HCT116 (cell line): ENCODE measurements at regions not wholly inside any gene's neighbourhood (a gene's known extent, or its start where the extent isn't known, plus 50 kb on each side); places are given as distances from the start of the nearest gene placed in this dataset.

ENCODE experiments used
- ATAC-seq: fragments of 200-7000 bp; cut with Tn5 transposase; 2 replicates; pipeline ENCODE4 v1.9.1; 2020; ENCODE audit warnings: mild to moderate bottlenecking, moderate library complexity
- BruUV-seq: library from RNA; stranded (reverse); fragments of 400-500 nt; replicated peaks from 2 replicates; lab custom pipeline; 2021; lab: Mats Ljungman, UMichigan
- CTCF ChIA-PET: fragments of 300-600 bp; sonication (Branson Sonifier 250); formaldehyde crosslinking; loops from one replicate; lab custom pipeline; 2021; ENCODE audit warnings: antibody characterized with exemption; lab: Charles Lee
- POLR2A ChIA-PET: fragments of 300-600, 350-600 bp; sonication (Branson Sonifier 250); formaldehyde crosslinking; loops from one replicate; lab custom pipeline; 2021; ENCODE audit warnings: antibody characterized with exemption; lab: Charles Lee
- RAD21 ChIA-PET, 2 experiments: fragments of 300-600 bp; sonication (Branson Sonifier 250); formaldehyde crosslinking; loops; one replicate each; lab custom pipeline; 2023; ENCODE audit warnings: low total read pairs in 2 of 2; ENCODE audit not compliant: uncharacterized antibody in 2 of 2, unreplicated experiment in 2 of 2, low non-redundant PET in 1 of 2; lab: Charles Lee
- DNase-seq: peaks from one replicate; pipeline ENCODE4 v3.0.0-alpha.2; 2010; ENCODE audit warnings: low read depth, low spot score
- H2AFZ ChIP-seq: fragments of 200-600 bp; shearing (Covaris generic), sonication (generic); 2 replicates; pipeline ENCODE4 v1.6.1; 2017; ENCODE audit warnings: low read depth, mixed run types, mixed read lengths, antibody characterized with exemption, low read length; ENCODE audit not compliant: poor library complexity, severe bottlenecking
- H3K27ac ChIP-seq: 2 replicates; pipeline ENCODE4 v1.5.1; 2012; ENCODE audit warnings: low read depth, low read length
- H3K27me3 ChIP-seq: fragments of 200-600 bp; sonication (generic); 2 replicates; pipeline ENCODE4 v1.6.1; 2016; ENCODE audit warnings: mixed run types, low read length, mixed read lengths; ENCODE audit not compliant: insufficient read depth
- H3K36me3 ChIP-seq, 2 experiments: fragments of 200-500 bp in 1 of 2; fragments of 200-600 bp in 1 of 2; sonication (Bioruptor generic) in 1 of 2; sonication (generic) in 1 of 2; 2 replicates each; pipeline versions ENCODE4 v1.5.1 to v1.6.1; 2014 to 2016; ENCODE audit warnings: low read length in 2 of 2, inconsistent platforms in 1 of 2, mixed read lengths in 1 of 2, mixed run types in 1 of 2; ENCODE audit not compliant: insufficient read depth in 2 of 2, control insufficient read depth in 1 of 2
- H3K4me1 ChIP-seq, 2 experiments: fragments of 200-600 bp in 1 of 2; sonication (generic) in 1 of 2; 2 replicates each; pipeline versions ENCODE4 v1.5.1 to v1.6.1; 2012 to 2017; ENCODE audit warnings: low read length in 2 of 2, inconsistent platforms in 1 of 2, mild to moderate bottlenecking in 1 of 2, mixed read lengths in 1 of 2, mixed run types in 1 of 2, moderate library complexity in 1 of 2; ENCODE audit not compliant: insufficient read depth in 2 of 2, control insufficient read depth in 1 of 2
- H3K4me2 ChIP-seq: fragments of 200-600 bp; sonication (generic); 2 replicates; pipeline ENCODE4 v1.6.1; 2017; ENCODE audit warnings: mixed run types, low read length, mixed read lengths
- H3K4me3 ChIP-seq, 2 experiments: fragments of 200-600 bp in 1 of 2; sonication (generic) in 1 of 2; replicated peaks in 1 of 2; 2 replicates each; pipeline ENCODE4 v1.5.1; 2011 to 2016; ENCODE audit warnings: low read length in 2 of 2, control low read depth in 1 of 2, low read depth in 1 of 2, mild to moderate bottlenecking in 1 of 2, mixed read lengths in 1 of 2, mixed run types in 1 of 2
- H3K79me2 ChIP-seq: fragments of 200-600 bp; sonication (generic); 2 replicates; pipeline ENCODE4 v1.6.1; 2017; ENCODE audit warnings: mild to moderate bottlenecking, mixed run types, low read length, moderate library complexity, mixed read lengths; ENCODE audit not compliant: insufficient read depth
- H3K9ac ChIP-seq: fragments of 200-600 bp; sonication (generic); 2 replicates; pipeline ENCODE4 v1.6.1; 2016; ENCODE audit warnings: low read length, mixed read lengths
- H3K9me2 ChIP-seq: fragments of 200-600 bp; sonication (generic), shearing (Covaris generic); 2 replicates; pipeline ENCODE4 v1.6.1; 2017; ENCODE audit warnings: mixed run types, mild to moderate bottlenecking, moderate library complexity; ENCODE audit not compliant: insufficient read depth
- H3K9me3 ChIP-seq, 2 experiments: fragments of 200-500 bp in 1 of 2; fragments of 200-600 bp in 1 of 2; sonication (Bioruptor generic) in 1 of 2; sonication (generic) in 1 of 2; 2 replicates each; pipeline ENCODE4 v1.6.1; 2014 to 2017; ENCODE audit warnings: low read length in 2 of 2, mixed read lengths in 2 of 2, inconsistent platforms in 1 of 2, low read depth in 1 of 2, mild to moderate bottlenecking in 1 of 2, mixed run types in 1 of 2, moderate library complexity in 1 of 2; ENCODE audit not compliant: control insufficient read depth in 1 of 2, insufficient read depth in 1 of 2
- H4K20me1 ChIP-seq: fragments of 200-600 bp; sonication (generic), shearing (Covaris generic); 2 replicates; pipeline ENCODE4 v1.6.1; 2017; ENCODE audit warnings: mixed run types, mild to moderate bottlenecking, moderate library complexity; ENCODE audit not compliant: insufficient read depth
- CBX3 ChIP-seq: IDR thresholded peaks from 2 replicates; pipeline ENCODE4 v1.6.1; 2012; ENCODE audit warnings: low read depth
- CEBPB ChIP-seq: IDR thresholded peaks from 2 replicates; pipeline ENCODE4 v1.6.1; 2012; ENCODE audit warnings: low read depth
- EGR1 ChIP-seq: IDR thresholded peaks from 2 replicates; pipeline ENCODE4 v1.6.1; 2012; ENCODE audit warnings: low read depth
- ELF1 ChIP-seq: IDR thresholded peaks from 2 replicates; pipeline ENCODE4 v1.6.1; 2012; ENCODE audit warnings: low read depth, borderline replicate concordance
- FOSL1 ChIP-seq: IDR thresholded peaks from 2 replicates; pipeline ENCODE4 v1.6.1; 2012; ENCODE audit warnings: low read depth
- JUND ChIP-seq: IDR thresholded peaks from 2 replicates; pipeline ENCODE4 v1.6.1; 2012
- POLR2AphosphoS5 ChIP-seq: IDR thresholded peaks from 2 replicates; pipeline ENCODE4 v1.6.1; 2011; ENCODE audit warnings: mild to moderate bottlenecking, low read depth, low read length, moderate library complexity
- RAD21 ChIP-seq: IDR thresholded peaks from 2 replicates; pipeline ENCODE4 v1.6.1; 2012; ENCODE audit warnings: low read depth, mild to moderate bottlenecking
- SIN3A ChIP-seq: IDR thresholded peaks from 2 replicates; pipeline ENCODE4 v1.6.1; 2012; ENCODE audit warnings: low read depth
- SRF ChIP-seq: IDR thresholded peaks from 2 replicates; pipeline ENCODE4 v1.6.1; 2012; ENCODE audit warnings: low read depth
- TCF7L2 ChIP-seq: IDR thresholded peaks from 2 replicates; pipeline ENCODE4 v1.7.0; 2011; ENCODE audit warnings: borderline replicate concordance, inconsistent platforms; ENCODE audit not compliant: insufficient read depth, insufficient read length; ENCODE audit errors: extremely low read depth
- YY1 ChIP-seq: IDR thresholded peaks from 2 replicates; pipeline ENCODE4 v1.6.1; 2011; ENCODE audit warnings: low read length, low read depth, moderate library complexity, mild to moderate bottlenecking; ENCODE audit not compliant: insufficient replicate concordance; ENCODE audit errors: extremely low read depth
- ZNF274 ChIP-seq: fragments of 200-500 bp; sonication (Bioruptor generic); IDR thresholded peaks from 2 replicates; pipeline ENCODE4 v1.6.1; 2014; ENCODE audit warnings: mild to moderate bottlenecking, low read depth, low read length, inconsistent platforms
- intact Hi-C: fragments of 100-400 bp; cut with micrococcal nuclease; formaldehyde crosslinking; loops from 2 replicates; pipeline ENCODE4 v1.10.0; 2022
- TF ChIP-seq, protein P1 (sequence below): IDR thresholded peaks from 2 replicates; pipeline ENCODE4 v1.6.1; 2011; ENCODE audit warnings: mild to moderate bottlenecking, low read length, moderate library complexity; ENCODE audit not compliant: insufficient replicate concordance; ENCODE audit errors: extremely low read depth
- TF ChIP-seq, protein P2 (sequence below): IDR thresholded peaks from 2 replicates; pipeline ENCODE4 v1.6.1; 2012
- TF ChIP-seq, protein P3 (sequence below): IDR thresholded peaks from 2 replicates; pipeline ENCODE4 v1.6.1; 2012; ENCODE audit warnings: low read depth
- TF ChIP-seq, protein P4 (sequence below), 3 experiments: fragments of 200-600 bp in 1 of 3; sonication (generic) in 1 of 3; IDR thresholded peaks in 2 of 3; conservative IDR thresholded peaks in 1 of 3; 2 replicates each; pipeline ENCODE4 v1.5.1; 2012 to 2017; ENCODE audit warnings: low read depth in 2 of 3, low read length in 2 of 3, antibody characterized with exemption in 1 of 3, borderline replicate concordance in 1 of 3, control low read depth in 1 of 3, mild to moderate bottlenecking in 1 of 3, mixed read lengths in 1 of 3, mixed run types in 1 of 3, moderate library complexity in 1 of 3; ENCODE audit not compliant: insufficient read depth in 1 of 3
- TF ChIP-seq, protein P5 (sequence below): IDR thresholded peaks from 2 replicates; pipeline ENCODE4 v1.6.1; 2012

DNA sequence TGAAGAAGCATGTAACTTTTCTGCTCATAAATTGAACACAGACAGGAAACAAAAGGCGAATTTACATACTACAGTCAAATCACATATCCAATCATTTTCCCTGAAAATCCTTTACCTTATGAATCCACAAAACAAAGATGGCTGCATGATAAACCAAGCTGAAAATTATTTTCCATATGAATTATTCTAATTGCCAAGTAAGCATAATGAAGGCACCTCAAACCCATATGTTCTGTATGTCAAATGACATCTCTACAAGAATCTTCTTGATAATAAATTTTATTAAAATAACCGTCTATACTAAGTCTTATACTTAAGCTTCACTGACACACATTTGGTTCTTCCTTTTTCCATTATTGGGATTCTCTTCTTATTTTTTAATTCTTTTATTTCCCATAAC, 1242.6 kb downstream of the CNTNAP5 start (continued):
- TF ChIP-seq, protein P1, sequence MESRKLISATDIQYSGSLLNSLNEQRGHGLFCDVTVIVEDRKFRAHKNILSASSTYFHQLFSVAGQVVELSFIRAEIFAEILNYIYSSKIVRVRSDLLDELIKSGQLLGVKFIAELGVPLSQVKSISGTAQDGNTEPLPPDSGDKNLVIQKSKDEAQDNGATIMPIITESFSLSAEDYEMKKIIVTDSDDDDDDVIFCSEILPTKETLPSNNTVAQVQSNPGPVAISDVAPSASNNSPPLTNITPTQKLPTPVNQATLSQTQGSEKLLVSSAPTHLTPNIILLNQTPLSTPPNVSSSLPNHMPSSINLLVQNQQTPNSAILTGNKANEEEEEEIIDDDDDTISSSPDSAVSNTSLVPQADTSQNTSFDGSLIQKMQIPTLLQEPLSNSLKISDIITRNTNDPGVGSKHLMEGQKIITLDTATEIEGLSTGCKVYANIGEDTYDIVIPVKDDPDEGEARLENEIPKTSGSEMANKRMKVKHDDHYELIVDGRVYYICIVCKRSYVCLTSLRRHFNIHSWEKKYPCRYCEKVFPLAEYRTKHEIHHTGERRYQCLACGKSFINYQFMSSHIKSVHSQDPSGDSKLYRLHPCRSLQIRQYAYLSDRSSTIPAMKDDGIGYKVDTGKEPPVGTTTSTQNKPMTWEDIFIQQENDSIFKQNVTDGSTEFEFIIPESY = no peak
- TF ChIP-seq JUND = no peak
- TF ChIP-seq, protein P2, sequence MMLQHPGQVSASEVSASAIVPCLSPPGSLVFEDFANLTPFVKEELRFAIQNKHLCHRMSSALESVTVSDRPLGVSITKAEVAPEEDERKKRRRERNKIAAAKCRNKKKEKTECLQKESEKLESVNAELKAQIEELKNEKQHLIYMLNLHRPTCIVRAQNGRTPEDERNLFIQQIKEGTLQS = no peak

DNA sequence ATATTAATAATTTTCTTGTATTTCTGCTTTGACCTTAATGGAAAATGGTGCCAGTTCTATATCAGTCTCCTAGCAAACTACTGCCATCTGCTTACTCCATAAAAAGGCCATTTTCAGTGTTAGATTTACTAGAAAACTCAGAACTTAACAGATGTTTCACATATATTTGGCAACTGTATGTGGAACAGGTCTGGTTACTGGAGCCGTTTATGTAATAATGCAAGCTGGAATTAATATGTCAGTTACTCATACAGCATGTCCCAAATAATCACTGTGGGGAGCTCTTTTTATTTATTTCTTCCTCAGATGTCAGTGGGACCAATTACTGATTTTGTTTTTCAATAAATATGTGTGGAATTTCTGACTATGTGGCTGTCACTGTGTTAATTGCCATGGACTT, 1247.6 kb downstream of the CNTNAP5 start:
- Histone ChIP-seq H3K4me3 (no peak overlapping the region), H3K27ac (no peak overlapping the region), H3K27me3 (no peaks in the 10 kb centered on the region), H3K9me2 (no peaks in the 10 kb centered on the region), H2AFZ (no peak overlapping the region), H3K36me3 (no peaks in the 10 kb centered on the region), H3K4me1 (no peaks in the 10 kb centered on the region), H3K79me2 (no peaks in the 10 kb centered on the region), H3K9me3 (peaks cover 0 to 15% of the 10 kb centered on the region in 2 experiments; a peak in 2 of 4 replicates), H3K4me2 (no peak overlapping the region), H3K9ac (no peak overlapping the region), H4K20me1 (no peaks in the 10 kb centered on the region)
- POLR2A ChIA-PET = no interaction called here
- intact Hi-C loops = no loop called here
- BruUV-seq = no TSS peak
- CTCF ChIA-PET = no interaction called here
- DNase-seq (no peak), ATAC-seq (no peak)
- RAD21 ChIA-PET = no interaction called here
- no peak for TF ChIP-seq TCF7L2
- TF ChIP-seq ELF1 = no peak
- TF ChIP-seq, protein P2 = no peak
- TF ChIP-seq RAD21 = no peak
- TF ChIP-seq CBX3 = no peak
- TF ChIP-seq YY1 = no peak
- TF ChIP-seq, protein P3, sequence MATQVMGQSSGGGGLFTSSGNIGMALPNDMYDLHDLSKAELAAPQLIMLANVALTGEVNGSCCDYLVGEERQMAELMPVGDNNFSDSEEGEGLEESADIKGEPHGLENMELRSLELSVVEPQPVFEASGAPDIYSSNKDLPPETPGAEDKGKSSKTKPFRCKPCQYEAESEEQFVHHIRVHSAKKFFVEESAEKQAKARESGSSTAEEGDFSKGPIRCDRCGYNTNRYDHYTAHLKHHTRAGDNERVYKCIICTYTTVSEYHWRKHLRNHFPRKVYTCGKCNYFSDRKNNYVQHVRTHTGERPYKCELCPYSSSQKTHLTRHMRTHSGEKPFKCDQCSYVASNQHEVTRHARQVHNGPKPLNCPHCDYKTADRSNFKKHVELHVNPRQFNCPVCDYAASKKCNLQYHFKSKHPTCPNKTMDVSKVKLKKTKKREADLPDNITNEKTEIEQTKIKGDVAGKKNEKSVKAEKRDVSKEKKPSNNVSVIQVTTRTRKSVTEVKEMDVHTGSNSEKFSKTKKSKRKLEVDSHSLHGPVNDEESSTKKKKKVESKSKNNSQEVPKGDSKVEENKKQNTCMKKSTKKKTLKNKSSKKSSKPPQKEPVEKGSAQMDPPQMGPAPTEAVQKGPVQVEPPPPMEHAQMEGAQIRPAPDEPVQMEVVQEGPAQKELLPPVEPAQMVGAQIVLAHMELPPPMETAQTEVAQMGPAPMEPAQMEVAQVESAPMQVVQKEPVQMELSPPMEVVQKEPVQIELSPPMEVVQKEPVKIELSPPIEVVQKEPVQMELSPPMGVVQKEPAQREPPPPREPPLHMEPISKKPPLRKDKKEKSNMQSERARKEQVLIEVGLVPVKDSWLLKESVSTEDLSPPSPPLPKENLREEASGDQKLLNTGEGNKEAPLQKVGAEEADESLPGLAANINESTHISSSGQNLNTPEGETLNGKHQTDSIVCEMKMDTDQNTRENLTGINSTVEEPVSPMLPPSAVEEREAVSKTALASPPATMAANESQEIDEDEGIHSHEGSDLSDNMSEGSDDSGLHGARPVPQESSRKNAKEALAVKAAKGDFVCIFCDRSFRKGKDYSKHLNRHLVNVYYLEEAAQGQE = no peak
- no peak for TF ChIP-seq SIN3A
- TF ChIP-seq SRF = no peak
- no peak for TF ChIP-seq POLR2AphosphoS5
- no peak for TF ChIP-seq ZNF274
- TF ChIP-seq, protein P4, sequence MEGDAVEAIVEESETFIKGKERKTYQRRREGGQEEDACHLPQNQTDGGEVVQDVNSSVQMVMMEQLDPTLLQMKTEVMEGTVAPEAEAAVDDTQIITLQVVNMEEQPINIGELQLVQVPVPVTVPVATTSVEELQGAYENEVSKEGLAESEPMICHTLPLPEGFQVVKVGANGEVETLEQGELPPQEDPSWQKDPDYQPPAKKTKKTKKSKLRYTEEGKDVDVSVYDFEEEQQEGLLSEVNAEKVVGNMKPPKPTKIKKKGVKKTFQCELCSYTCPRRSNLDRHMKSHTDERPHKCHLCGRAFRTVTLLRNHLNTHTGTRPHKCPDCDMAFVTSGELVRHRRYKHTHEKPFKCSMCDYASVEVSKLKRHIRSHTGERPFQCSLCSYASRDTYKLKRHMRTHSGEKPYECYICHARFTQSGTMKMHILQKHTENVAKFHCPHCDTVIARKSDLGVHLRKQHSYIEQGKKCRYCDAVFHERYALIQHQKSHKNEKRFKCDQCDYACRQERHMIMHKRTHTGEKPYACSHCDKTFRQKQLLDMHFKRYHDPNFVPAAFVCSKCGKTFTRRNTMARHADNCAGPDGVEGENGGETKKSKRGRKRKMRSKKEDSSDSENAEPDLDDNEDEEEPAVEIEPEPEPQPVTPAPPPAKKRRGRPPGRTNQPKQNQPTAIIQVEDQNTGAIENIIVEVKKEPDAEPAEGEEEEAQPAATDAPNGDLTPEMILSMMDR (IDR thresholded peaks at IDR 0.05 in 2 of 3, conservative IDR thresholded peaks at IDR 0.05 in 1 of 3; ENCODE audit: borderline replicate concordance in 1 of 3, insufficient read depth in 1 of 3, low read depth in 2 of 3, low read length in 2 of 3) = no peak
- TF ChIP-seq CEBPB = no peak
- TF ChIP-seq, protein P5, sequence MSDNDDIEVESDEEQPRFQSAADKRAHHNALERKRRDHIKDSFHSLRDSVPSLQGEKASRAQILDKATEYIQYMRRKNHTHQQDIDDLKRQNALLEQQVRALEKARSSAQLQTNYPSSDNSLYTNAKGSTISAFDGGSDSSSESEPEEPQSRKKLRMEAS = no peak
- no peak for TF ChIP-seq EGR1
- TF ChIP-seq FOSL1 = no peak
